Heart left ventricle (tissue), 13 donors: ENCODE measurements at regions not wholly inside any gene's neighbourhood (a gene's known extent, or its start where the extent isn't known, plus 50 kb on each side); places are given as distances from the start of the nearest gene placed in this dataset.

ENCODE experiments used
- CTCF ChIP-seq, 12 donors: fragments of 200-600 bp; sonication (generic) in 4 of 12; IDR thresholded peaks; one replicate each; pipeline versions ENCODE4 v1.5.0 to v1.8.0; 2018 to 2022; ENCODE audit warnings: antibody characterized with exemption in 12 of 12, mild to moderate bottlenecking in 5 of 12
- POLR2A ChIP-seq, 2 donors: fragments of 450-650 bp; IDR thresholded peaks; one replicate each; pipeline ENCODE4 v1.6.1; 2017; ENCODE audit warnings: antibody characterized with exemption in 2 of 2, mild to moderate bottlenecking in 2 of 2, moderate library complexity in 2 of 2
- donor health status: ischemic (EF 13 %, LVEDD 7.1; RV severe dilation, severe dysfunction).
- donor health status: DM: no; HTN: yes; CAD: no.
- donor health status: DM: no; HTN: no; CAD: no.
- donor health status: ischemic (EF 25% LVEDD 6.9; RV normal size, moderate dysfunction).
- donor health status: ischemic (EF 25% LVEDD 5.7; RV mildly dilated, moderate dysfunction).
- donor health status: ischemic (EF 35%, LVEDD 5.7; RV mildly dilated, moderate dysfunction).
- donor health status: nonischemic (EF 11% LVEDD 7.7; RV severe dilation, severe dysfunction).
- donor health status: DM: yes; HTN: yes; CAD: no.
- donor health status: PGD.
- donor health status: ischemic (EF 29% LVEDD 5.4; RV normal size, mild dysfunction).
- donor health status: nonischemic (EF 23%, LVEDD 6.1; RV moderate dilation, normal function).

DNA sequence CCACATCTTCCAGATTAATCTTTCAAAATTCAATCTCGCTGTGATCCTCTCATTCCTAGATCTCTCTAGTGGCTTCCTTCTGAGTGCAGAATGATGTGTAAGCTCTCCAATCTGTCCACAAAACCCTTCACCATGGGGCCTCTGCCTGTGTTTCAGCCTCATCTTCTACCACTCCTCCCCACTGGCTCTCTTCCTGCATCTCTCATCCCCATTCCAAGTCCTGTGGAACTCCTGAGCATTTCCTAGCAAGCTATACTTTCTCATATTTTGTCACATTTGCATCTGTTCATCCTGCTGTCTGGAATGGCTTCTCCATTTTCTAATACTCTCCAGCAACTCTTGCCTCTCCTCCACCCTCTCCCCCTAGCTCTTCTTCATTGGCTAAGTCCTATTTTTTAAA is 242.0 kb upstream of the DAAM1 start:
- TF ChIP-seq CTCF (IDR thresholded peaks at IDR 0.05) (no peak), POLR2A (IDR thresholded peaks at IDR 0.05) (no peak)
